ENCODE measurements at regions not wholly inside any gene's neighbourhood (a gene's known extent, or its start where the extent isn't known, plus 50 kb on each side); places are given as distances from the start of the nearest gene placed in this dataset.

DNA sequence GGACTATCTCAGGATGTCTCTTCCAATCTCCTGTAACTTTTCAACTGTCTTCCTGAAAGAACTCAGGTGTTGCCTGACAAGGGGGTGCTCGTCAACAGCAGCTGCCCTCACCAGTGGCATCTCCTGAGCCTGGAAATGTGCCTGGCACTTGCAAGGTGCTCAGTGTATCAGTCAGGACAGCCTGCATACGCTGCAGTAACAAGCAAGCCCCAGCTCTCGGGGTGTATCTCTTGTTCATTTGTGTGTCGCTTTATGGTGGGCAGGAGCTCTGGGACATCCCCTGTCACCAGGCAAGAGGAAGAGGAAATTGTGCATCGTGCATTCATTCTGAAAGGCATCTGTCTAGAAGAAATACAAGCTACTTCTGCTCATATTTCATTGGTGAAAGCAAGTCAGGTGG lies 263.1 kb downstream of the DCDC2C start:
- TF ChIP-seq, protein P1, sequence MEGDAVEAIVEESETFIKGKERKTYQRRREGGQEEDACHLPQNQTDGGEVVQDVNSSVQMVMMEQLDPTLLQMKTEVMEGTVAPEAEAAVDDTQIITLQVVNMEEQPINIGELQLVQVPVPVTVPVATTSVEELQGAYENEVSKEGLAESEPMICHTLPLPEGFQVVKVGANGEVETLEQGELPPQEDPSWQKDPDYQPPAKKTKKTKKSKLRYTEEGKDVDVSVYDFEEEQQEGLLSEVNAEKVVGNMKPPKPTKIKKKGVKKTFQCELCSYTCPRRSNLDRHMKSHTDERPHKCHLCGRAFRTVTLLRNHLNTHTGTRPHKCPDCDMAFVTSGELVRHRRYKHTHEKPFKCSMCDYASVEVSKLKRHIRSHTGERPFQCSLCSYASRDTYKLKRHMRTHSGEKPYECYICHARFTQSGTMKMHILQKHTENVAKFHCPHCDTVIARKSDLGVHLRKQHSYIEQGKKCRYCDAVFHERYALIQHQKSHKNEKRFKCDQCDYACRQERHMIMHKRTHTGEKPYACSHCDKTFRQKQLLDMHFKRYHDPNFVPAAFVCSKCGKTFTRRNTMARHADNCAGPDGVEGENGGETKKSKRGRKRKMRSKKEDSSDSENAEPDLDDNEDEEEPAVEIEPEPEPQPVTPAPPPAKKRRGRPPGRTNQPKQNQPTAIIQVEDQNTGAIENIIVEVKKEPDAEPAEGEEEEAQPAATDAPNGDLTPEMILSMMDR (IDR thresholded peaks at IDR 0.05; ENCODE audit: insufficient read depth, low read length, poor library complexity, severe bottlenecking): no peak
- no peak for TF ChIP-seq EZH2phosphoT487 (conservative IDR thresholded peaks at IDR 0.05; ENCODE audit: low read length)
